Transverse colon (tissue), 4 donors: ENCODE measurements at regions not wholly inside any gene's neighbourhood (a gene's known extent, or its start where the extent isn't known, plus 50 kb on each side); places are given as distances from the start of the nearest gene placed in this dataset.

Source experiments
- DNase-seq: peaks from one replicate; pipeline ENCODE4 v3.0.0-alpha.2; 2019
- H3K27ac ChIP-seq, 4 donors: fragments of 200-600 bp; sonication (generic); 2 replicates each; pipeline ENCODE4 v1.5.1; 2016 to 2018; ENCODE audit warnings: inconsistent platforms in 4 of 4
- H3K27me3 ChIP-seq: fragments of 200-600 bp; sonication (generic); 2 replicates; pipeline ENCODE4 v1.5.1; 2017; ENCODE audit warnings: inconsistent platforms
- H3K36me3 ChIP-seq, 4 donors: fragments of 200-600 bp; sonication (generic); 2 replicates each; pipeline ENCODE4 v1.5.1; 2017 to 2019; ENCODE audit warnings: inconsistent platforms in 4 of 4
- H3K4me1 ChIP-seq, 4 donors: fragments of 200-600 bp; sonication (generic); 2 replicates each; pipeline ENCODE4 v1.5.1; 2017 to 2020; ENCODE audit warnings: inconsistent platforms in 4 of 4
- H3K4me3 ChIP-seq, 4 donors: fragments of 200-600 bp; sonication (generic); 1 replicate in 1 of 4; 2 replicates in 3 of 4; pipeline versions ENCODE4 v1.5.1 to v1.6.1; 2017 to 2019; ENCODE audit warnings: inconsistent platforms in 4 of 4
- H3K9me3 ChIP-seq, 2 donors: fragments of 200-600 bp; sonication (generic); 2 replicates each; pipeline ENCODE4 v1.5.1; 2017 to 2019; ENCODE audit warnings: inconsistent platforms in 2 of 2
- EP300 ChIP-seq: sonication (generic); formaldehyde crosslinking; IDR thresholded peaks from one replicate; pipeline ENCODE4 v1.6.1; 2017; ENCODE audit warnings: antibody characterized with exemption, low read depth
- POLR2A ChIP-seq: fragments of 450-650 bp; IDR thresholded peaks from one replicate; pipeline ENCODE4 v1.6.1; 2016; ENCODE audit warnings: antibody characterized with exemption, mild to moderate bottlenecking, moderate library complexity
- POLR2AphosphoS5 ChIP-seq, 3 donors: sonication (generic); formaldehyde crosslinking; IDR thresholded peaks; one replicate each; pipeline ENCODE4 v1.6.1; 2016; ENCODE audit warnings: antibody characterized with exemption in 3 of 3
- WGBS, 2 donors: methylation state at CpG; one replicate each; pipeline ENCODE4 v1.1.5; 2018; ENCODE audit warnings: low coverage in 1 of 2; 5-methylcytosine and 5-hydroxymethylcytosine counted together
- in situ Hi-C, 4 donors: fragments of 200-750 bp; cut with MboI; loops; one replicate each; pipeline versions ENCODE4 v1.15.0 to v1.15.1; 2017; ENCODE audit warnings: low sequenced_read_pairs in 3 of 4, low pct_ligation_motif_present in 1 of 4, low pct_unique_long_range_greater_than_20kb in 1 of 4
- intact Hi-C: fragments of 100-400 bp; cut with DNase I; formaldehyde crosslinking; loops from one replicate; pipeline ENCODE4 v1.15.1; 2023; ENCODE audit warnings: low total_unique reads
- TF ChIP-seq, protein P1 (sequence below), 5 experiments: fragments of 200-600 bp in 3 of 5; fragments of 450-650 bp in 2 of 5; sonication (generic) in 3 of 5; IDR thresholded peaks; 1 replicate in 2 of 5; 2 replicates in 3 of 5; pipeline ENCODE4 v1.5.1; 2016 to 2017; ENCODE audit warnings: antibody characterized with exemption in 5 of 5, inconsistent platforms in 3 of 5, mild to moderate bottlenecking in 2 of 5, moderate library complexity in 1 of 5

DNA sequence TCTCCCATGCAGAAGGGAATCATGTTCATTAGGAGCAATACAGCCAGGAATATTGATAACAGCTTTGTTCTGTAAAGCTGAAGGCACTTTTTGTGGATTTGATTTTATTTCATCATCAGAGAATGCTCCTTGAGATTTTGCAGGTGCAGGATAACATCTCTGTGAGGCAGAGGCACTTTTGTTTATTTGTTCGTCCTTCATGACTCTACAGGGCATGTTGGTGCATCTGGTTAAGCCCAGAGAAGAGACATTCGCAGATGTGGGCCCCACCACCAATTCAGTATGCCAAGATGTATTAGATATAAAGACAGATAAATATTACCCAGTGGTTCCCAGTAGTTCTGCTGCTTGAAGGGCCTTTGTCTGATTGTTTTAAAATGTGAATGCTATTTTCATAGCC, 368.1 kb upstream of the SEMA6D start:
- H3K36me3 ChIP-seq, result no peaks in the 10 kb centered on the region
- H3K27ac ChIP-seq, result no peak overlapping the region
- no peak overlapping the region for H3K4me3 ChIP-seq
- intact Hi-C loops (no loop called here), in situ Hi-C loops (loop anchor here in 1 of 4 donors (25.0 kb wide), 1 partner anchor 88 kb away; no protein-coding TSS in a partner anchor)
- H3K9me3 ChIP-seq, result no peaks in the 10 kb centered on the region
- WGBS, 2 donors, result 74 to 80% methylated on average over 1 to 2 of the region's 2 CpGs
- H3K4me1 ChIP-seq, result no peaks in the 10 kb centered on the region
- H3K27me3 ChIP-seq, result no peaks in the 10 kb centered on the region
- no peak for TF ChIP-seq POLR2A
- no peak for DNase-seq

DNA sequence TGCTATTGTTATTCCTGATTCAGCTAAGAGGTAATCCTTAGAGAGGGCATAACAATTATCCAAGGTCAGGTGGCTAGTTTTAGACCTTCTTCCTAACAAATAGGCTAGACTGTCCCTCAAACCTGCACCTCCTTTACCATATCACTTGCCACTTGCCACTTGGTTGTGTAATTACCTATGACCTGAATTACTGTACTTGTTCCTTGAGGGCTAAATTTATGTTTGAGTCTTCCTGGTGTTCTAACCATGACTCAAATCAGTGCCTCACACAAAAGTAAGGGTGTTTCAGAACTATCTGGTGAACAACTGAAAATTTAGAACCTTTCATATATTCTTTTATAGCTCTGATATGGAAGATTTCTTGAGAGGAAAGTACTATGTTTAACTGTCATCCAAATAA, 365.8 kb upstream of the SEMA6D start:
- TF ChIP-seq POLR2A (no peak), POLR2AphosphoS5 (IDR thresholded peaks at IDR 0.05) (no peak), EP300 (no peak)
- Histone ChIP-seq H3K27me3 (no peaks in the 10 kb centered on the region), H3K9me3 (no peaks in the 10 kb centered on the region), H3K27ac (no peak overlapping the region), H3K4me1 (no peaks in the 10 kb centered on the region), H3K4me3 (no peak overlapping the region), H3K36me3 (no peaks in the 10 kb centered on the region)
- in situ Hi-C loops, result no loop called here
- DNase-seq, result no peak
- intact Hi-C loops, result no loop called here

DNA sequence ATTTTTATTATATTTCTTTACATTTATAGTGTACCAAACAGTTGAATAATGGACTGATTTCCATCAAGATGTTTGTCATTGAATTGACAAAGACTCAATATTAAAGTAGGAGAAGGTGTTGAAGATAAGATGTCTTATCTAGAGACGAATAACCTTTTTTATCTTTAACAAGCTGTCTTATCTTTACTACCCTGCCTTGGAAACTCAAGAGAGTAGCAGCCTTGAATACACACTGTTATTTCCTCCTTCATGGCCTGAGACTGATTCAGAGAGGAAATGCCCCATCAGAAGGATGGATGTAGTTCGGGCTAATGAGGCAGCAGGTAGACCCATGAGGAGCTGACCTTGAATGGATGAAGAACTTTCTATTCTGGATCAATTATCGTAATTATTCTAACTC, 365.1 kb upstream of the SEMA6D start:
- Histone ChIP-seq H3K27ac (no peak overlapping the region), H3K4me3 (no peak overlapping the region), H3K36me3 (no peaks in the 10 kb centered on the region), H3K27me3 (no peaks in the 10 kb centered on the region), H3K9me3 (no peaks in the 10 kb centered on the region), H3K4me1 (no peaks in the 10 kb centered on the region)
- DNase-seq, result no peak
- no peak for TF ChIP-seq EP300
- no peak for TF ChIP-seq POLR2A
- TF ChIP-seq POLR2AphosphoS5 (IDR thresholded peaks at IDR 0.05), result no peak
- WGBS, 2 donors, result 48 to 52% methylated on average over 2 to 3 of the region's 3 CpGs
- in situ Hi-C loops, result no loop called here
- intact Hi-C loops, result no loop called here

DNA sequence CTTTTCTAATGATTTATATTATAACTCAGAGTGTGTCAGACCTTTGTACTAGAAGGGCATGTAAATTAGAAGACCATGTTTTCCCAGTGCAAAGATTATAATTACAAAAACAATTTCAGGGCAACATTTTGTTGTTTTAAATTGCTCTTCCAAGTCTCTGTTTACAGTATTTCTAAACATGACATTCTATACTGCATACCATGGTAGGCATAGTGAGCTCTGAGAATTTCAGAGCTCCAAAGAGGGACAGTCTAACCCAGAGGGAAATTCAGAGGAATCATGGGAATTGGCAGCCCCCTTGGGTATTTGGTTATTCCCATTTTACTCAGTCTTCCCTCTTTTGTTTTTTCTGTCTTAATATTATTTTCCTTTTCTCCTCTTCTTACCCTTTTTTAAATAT, 361.5 kb upstream of the SEMA6D start:
- Histone ChIP-seq H3K27ac (no peak overlapping the region), H3K27me3 (no peaks in the 10 kb centered on the region), H3K4me3 (no peak overlapping the region), H3K4me1 (no peaks in the 10 kb centered on the region), H3K9me3 (no peaks in the 10 kb centered on the region), H3K36me3 (no peaks in the 10 kb centered on the region)
- intact Hi-C loops (no loop called here), in situ Hi-C loops (no loop called here)
- no peak for DNase-seq
- TF ChIP-seq POLR2A (no peak), EP300 (no peak), POLR2AphosphoS5 (IDR thresholded peaks at IDR 0.05) (no peak)
- TF ChIP-seq, protein P1, sequence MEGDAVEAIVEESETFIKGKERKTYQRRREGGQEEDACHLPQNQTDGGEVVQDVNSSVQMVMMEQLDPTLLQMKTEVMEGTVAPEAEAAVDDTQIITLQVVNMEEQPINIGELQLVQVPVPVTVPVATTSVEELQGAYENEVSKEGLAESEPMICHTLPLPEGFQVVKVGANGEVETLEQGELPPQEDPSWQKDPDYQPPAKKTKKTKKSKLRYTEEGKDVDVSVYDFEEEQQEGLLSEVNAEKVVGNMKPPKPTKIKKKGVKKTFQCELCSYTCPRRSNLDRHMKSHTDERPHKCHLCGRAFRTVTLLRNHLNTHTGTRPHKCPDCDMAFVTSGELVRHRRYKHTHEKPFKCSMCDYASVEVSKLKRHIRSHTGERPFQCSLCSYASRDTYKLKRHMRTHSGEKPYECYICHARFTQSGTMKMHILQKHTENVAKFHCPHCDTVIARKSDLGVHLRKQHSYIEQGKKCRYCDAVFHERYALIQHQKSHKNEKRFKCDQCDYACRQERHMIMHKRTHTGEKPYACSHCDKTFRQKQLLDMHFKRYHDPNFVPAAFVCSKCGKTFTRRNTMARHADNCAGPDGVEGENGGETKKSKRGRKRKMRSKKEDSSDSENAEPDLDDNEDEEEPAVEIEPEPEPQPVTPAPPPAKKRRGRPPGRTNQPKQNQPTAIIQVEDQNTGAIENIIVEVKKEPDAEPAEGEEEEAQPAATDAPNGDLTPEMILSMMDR (IDR thresholded peaks at IDR 0.05), result no peak

DNA sequence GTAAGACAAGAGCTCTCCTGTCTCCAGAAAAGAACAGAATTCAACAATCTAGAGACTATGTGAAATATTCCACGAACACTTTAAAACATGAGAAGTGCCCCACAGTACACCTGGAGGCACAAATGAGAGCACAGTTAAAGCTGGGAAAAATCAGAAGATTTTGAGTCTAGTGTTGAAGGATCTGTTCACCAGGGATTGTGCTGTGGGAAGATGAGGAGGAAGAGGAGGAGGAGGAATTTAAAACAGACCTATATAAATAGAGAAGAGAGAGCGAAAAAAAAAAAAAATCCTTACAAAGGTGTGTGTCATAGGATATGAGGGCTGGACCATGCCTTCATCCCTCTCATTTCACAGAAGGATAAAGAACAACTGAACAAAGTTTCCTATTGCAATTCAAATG, 361.0 kb upstream of the SEMA6D start:
- intact Hi-C loops (no loop called here), in situ Hi-C loops (no loop called here)
- Histone ChIP-seq H3K27ac (no peak overlapping the region), H3K4me1 (no peaks in the 10 kb centered on the region), H3K4me3 (no peak overlapping the region), H3K9me3 (no peaks in the 10 kb centered on the region), H3K27me3 (no peaks in the 10 kb centered on the region), H3K36me3 (no peaks in the 10 kb centered on the region)
- DNase-seq, result no peak
- 75 to 87% methylated on average over 2 of the region's 2 CpGs for WGBS, 2 donors
- TF ChIP-seq EP300 (no peak), POLR2AphosphoS5 (IDR thresholded peaks at IDR 0.05) (no peak), POLR2A (no peak)
- TF ChIP-seq, protein P1 (IDR thresholded peaks at IDR 0.05), result no peak

DNA sequence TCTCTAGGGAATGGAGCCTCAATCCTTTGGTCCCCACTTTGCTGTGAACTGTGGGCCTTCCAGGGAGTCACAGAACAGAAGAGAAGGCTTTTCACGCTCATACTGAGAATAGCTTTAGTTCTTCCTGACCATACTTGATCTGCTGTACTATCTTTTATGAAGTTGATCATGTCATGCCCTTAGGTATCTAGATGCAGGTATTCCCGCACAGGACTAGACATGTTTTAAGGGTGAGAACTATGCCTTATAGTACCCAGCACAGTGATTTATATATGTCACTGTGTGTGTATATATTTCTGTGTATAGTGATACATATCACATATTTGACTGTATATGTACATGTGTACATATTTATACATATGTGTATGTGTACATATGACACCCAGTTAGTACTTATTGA, 358.4 kb upstream of the SEMA6D start:
- intact Hi-C loops, result no loop called here
- in situ Hi-C loops, result no loop called here

More for the DNA sequence above, 358.4 kb upstream of the SEMA6D start:
- Histone ChIP-seq H3K9me3 (no peaks in the 10 kb centered on the region), H3K36me3 (no peaks in the 10 kb centered on the region), H3K27ac (no peak overlapping the region), H3K27me3 (no peaks in the 10 kb centered on the region), H3K4me3 (no peak overlapping the region), H3K4me1 (no peaks in the 10 kb centered on the region)
- 36 to 72% methylated on average over 2 of the region's 2 CpGs for WGBS, 2 donors
- no peak for DNase-seq
- TF ChIP-seq, protein P1 (IDR thresholded peaks at IDR 0.05), result no peak
- TF ChIP-seq POLR2AphosphoS5 (IDR thresholded peaks at IDR 0.05) (no peak), EP300 (no peak)
